Ishikawa (cell line): ENCODE measurements at regions not wholly inside any gene's neighbourhood (a gene's known extent, or its start where the extent isn't known, plus 50 kb on each side); places are given as distances from the start of the nearest gene placed in this dataset.

ENCODE experiments used
- CEBPB ChIP-seq: IDR thresholded peaks from 2 replicates; pipeline ENCODE4 v1.6.1; 2012
- CREB1 ChIP-seq: IDR thresholded peaks from 2 replicates; pipeline ENCODE4 v1.6.1; 2012; ENCODE audit warnings: low read depth
- EP300 ChIP-seq: IDR thresholded peaks from 2 replicates; pipeline ENCODE4 v1.6.1; 2012; ENCODE audit warnings: borderline replicate concordance
- MAX ChIP-seq: IDR thresholded peaks from 2 replicates; pipeline ENCODE4 v1.6.1; 2012
- REST ChIP-seq: IDR thresholded peaks from 2 replicates; pipeline ENCODE4 v1.6.1; 2012; ENCODE audit warnings: low read depth, mild to moderate bottlenecking
- TAF1 ChIP-seq: IDR thresholded peaks from 2 replicates; pipeline ENCODE4 v1.6.1; 2012; ENCODE audit warnings: low read depth, mild to moderate bottlenecking
- YY1 ChIP-seq: IDR thresholded peaks from 2 replicates; pipeline ENCODE4 v1.6.1; 2012; ENCODE audit warnings: low read depth
- ZBTB7A ChIP-seq: IDR thresholded peaks from 2 replicates; pipeline ENCODE4 v1.6.1; 2012; ENCODE audit warnings: low read depth

DNA sequence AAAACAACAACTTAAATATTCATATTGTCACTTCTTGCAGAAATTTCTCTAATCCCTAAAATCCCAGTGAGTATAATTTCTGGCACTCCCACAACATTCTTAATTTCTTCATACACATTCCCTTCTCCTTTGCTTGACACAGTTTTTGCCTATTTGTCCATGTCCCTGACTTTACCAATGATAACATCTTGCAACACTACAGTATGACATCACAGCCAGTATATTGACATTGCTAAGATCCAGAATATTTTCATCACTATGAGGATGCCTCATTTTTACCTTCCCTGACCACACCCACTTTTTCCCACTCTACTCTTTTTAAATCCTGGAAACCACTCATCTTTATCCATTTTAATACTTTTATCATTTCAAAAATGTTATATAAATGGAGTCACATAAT lies 292.3 kb upstream of the GK2 start:
- TF ChIP-seq CREB1: no peak
- no peak for TF ChIP-seq EP300
- TF ChIP-seq MAX: no peak
- no peak for TF ChIP-seq CEBPB
- TF ChIP-seq TAF1: no peak
- no peak for TF ChIP-seq REST
- no peak for TF ChIP-seq ZBTB7A
- TF ChIP-seq YY1: no peak
